Stomach (tissue), 8 donors: ENCODE measurements at regions not wholly inside any gene's neighbourhood (a gene's known extent, or its start where the extent isn't known, plus 50 kb on each side); places are given as distances from the start of the nearest gene placed in this dataset.

Experiments
- DNase-seq, 2 donors: peaks; one replicate each; pipeline versions ENCODE4 v3.0.0 to v3.0.0-alpha.2; 2013 to 2019
- H3K27ac ChIP-seq, 5 donors: fragments of 200-600 bp in 4 of 5; sonication (generic) in 4 of 5; one replicate each; pipeline ENCODE4 v1.5.1; 2013 to 2019; ENCODE audit warnings: mild to moderate bottlenecking in 1 of 5, moderate library complexity in 1 of 5
- H3K27me3 ChIP-seq, 3 donors: fragments of 200-600 bp; sonication (generic); one replicate each; pipeline ENCODE4 v1.5.1; 2017 to 2019; ENCODE audit warnings: mixed run types in 1 of 3
- H3K36me3 ChIP-seq, 4 donors: fragments of 200-600 bp; sonication (generic); 1 replicate in 3 of 4; 2 replicates in 1 of 4; pipeline ENCODE4 v1.5.1; 2016 to 2019
- H3K4me1 ChIP-seq, 4 donors: fragments of 200-600 bp; sonication (generic); one replicate each; pipeline ENCODE4 v1.5.1; 2016 to 2019
- H3K4me3 ChIP-seq, 4 donors: fragments of 200-600 bp; sonication (generic) in 3 of 4; one replicate each; pipeline ENCODE4 v1.5.1; 2016 to 2019; ENCODE audit warnings: mild to moderate bottlenecking in 1 of 4
- H3K9me3 ChIP-seq, 4 donors: fragments of 200-600 bp; sonication (generic); one replicate each; pipeline ENCODE4 v1.5.1; 2016 to 2019
- CTCF ChIP-seq, 7 experiments: fragments of 450-650 bp in 4 of 7; fragments of 200-600 bp in 3 of 7; sonication (generic) in 3 of 7; IDR thresholded peaks; one replicate each; pipeline ENCODE4 v1.5.1; 2016 to 2019; ENCODE audit warnings: antibody characterized with exemption in 7 of 7, control low read depth in 2 of 7, mild to moderate bottlenecking in 1 of 7
- EP300 ChIP-seq: sonication (generic); formaldehyde crosslinking; IDR thresholded peaks from one replicate; pipeline ENCODE4 v1.6.1; 2017; ENCODE audit warnings: antibody characterized with exemption
- POLR2A ChIP-seq, 4 donors: fragments of 450-650 bp; IDR thresholded peaks; one replicate each; pipeline ENCODE4 v1.6.1; 2016; ENCODE audit warnings: antibody characterized with exemption in 4 of 4, control low read depth in 2 of 4, mild to moderate bottlenecking in 1 of 4, moderate library complexity in 1 of 4
- POLR2AphosphoS5 ChIP-seq, 3 donors: sonication (generic); formaldehyde crosslinking; IDR thresholded peaks; one replicate each; pipeline ENCODE4 v1.6.1; 2016; ENCODE audit warnings: antibody characterized with exemption in 3 of 3
- WGBS, 5 donors: extraction: QIAGEN DNeasy Blood & Tissue Kit in 3 of 5; methylation state at CpG; one replicate each; pipeline versions ENCODE4 v1.1.5 to v1.1.7; 2013 to 2018; 5-methylcytosine and 5-hydroxymethylcytosine counted together
- intact Hi-C: fragments of 100-400 bp; cut with DNase I; formaldehyde crosslinking; loops from one replicate; pipeline ENCODE4 v1.15.1; 2023; ENCODE audit warnings: low total_unique reads
- donor health status: healthy with polysubstance abuse.
- donor health status: Bipolar disorder and iron deficiency.
- donor health status: healthy.

- H3K4me3 ChIP-seq, result no peak overlapping the region
- intact Hi-C loops, result no loop called here
- no peak for DNase-seq
- 51 to 68% (median 56%) methylated on average over 15 of the region's 15 CpGs for WGBS, 5 donors
- TF ChIP-seq POLR2AphosphoS5 (IDR thresholded peaks at IDR 0.05) (no peak), POLR2A (IDR thresholded peaks at IDR 0.05) (no peak), EP300 (no peak), CTCF (IDR thresholded peaks at IDR 0.05) (no peak)
- H3K4me1 ChIP-seq, result peaks cover 0 to 14% (median 0%) of the 10 kb centered on the region in 4 donors
- H3K36me3 ChIP-seq, result no peaks in the 10 kb centered on the region
- no peak overlapping the region for H3K27ac ChIP-seq
- H3K9me3 ChIP-seq, result no peaks in the 10 kb centered on the region
- H3K27me3 ChIP-seq, result no peaks in the 10 kb centered on the region
Measured at GRCh38 chr19:31118287-31118955, 230.8 kb downstream of the TSHZ3 start.

DNA sequence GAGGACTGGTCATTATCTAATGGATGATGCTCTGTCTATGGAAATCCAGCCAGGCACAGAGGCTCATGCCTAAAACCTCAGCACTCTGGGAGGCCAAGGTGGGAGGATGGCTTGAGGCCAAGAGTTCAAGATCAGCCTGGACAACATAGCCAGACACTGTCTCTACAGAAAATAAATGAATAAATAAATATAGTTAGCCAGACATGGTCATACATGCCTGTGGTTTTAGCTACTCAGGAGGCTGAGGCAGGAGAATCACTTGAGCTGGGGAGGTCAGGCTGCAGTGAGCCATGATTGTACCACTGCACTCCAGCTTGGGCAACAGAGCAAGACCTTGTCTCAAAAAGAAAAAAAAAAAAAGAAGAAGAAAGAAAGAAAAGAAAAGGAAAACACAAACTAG lies 234.7 kb downstream of the TSHZ3 start:
- Histone ChIP-seq H3K4me3 (no peak overlapping the region), H3K27ac (no peak overlapping the region), H3K27me3 (peaks cover 0 to 15% (median 0%) of the 10 kb centered on the region in 3 donors), H3K4me1 (peaks cover 0 to 9% (median 0%) of the 10 kb centered on the region in 4 donors), H3K9me3 (no peaks in the 10 kb centered on the region), H3K36me3 (no peaks in the 10 kb centered on the region)
- no peak for DNase-seq
- TF ChIP-seq EP300 (no peak), POLR2A (IDR thresholded peaks at IDR 0.05) (no peak), POLR2AphosphoS5 (IDR thresholded peaks at IDR 0.05) (no peak), CTCF (IDR thresholded peaks at IDR 0.05) (no peak)
- intact Hi-C loops, result no loop called here

GRCh38 chr19:31113293-31113692 lies 235.9 kb downstream of the TSHZ3 start:
- TF ChIP-seq EP300 (no peak), POLR2A (IDR thresholded peaks at IDR 0.05) (no peak), POLR2AphosphoS5 (IDR thresholded peaks at IDR 0.05) (no peak), CTCF (IDR thresholded peaks at IDR 0.05) (no peak)
- Histone ChIP-seq H3K27me3 (peaks cover 0 to 28% (median 0%) of the 10 kb centered on the region in 3 donors), H3K9me3 (no peaks in the 10 kb centered on the region), H3K4me1 (no peaks in the 10 kb centered on the region), H3K4me3 (no peak overlapping the region), H3K27ac (no peak overlapping the region), H3K36me3 (no peaks in the 10 kb centered on the region)
- intact Hi-C loops, result no loop called here
- DNase-seq, result no peak
- 4 to 50% (median 35%) methylated on average over 1 of the region's 1 CpG for WGBS, 5 donors

DNA sequence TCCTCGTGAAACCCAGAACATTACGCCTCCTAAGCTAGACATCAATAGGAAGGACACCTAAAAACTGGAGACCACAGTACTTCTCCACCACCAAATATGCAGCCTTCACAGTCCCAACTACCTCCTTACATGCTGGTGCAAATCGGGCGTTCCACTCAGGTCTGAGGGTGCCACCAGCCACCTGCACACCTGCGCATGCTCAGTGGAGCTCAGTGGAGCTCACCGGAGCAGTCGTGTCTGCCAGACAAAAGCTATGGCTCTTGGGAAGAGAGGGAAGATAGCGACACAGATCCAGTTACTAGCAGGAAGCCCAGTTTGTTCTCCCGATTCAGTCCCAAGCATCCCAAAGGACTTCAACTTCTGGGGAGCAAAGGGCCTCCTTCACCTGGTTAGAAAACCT lies 237.1 kb downstream of the TSHZ3 start:
- Histone ChIP-seq H3K4me1 (no peaks in the 10 kb centered on the region), H3K27me3 (peaks cover 0 to 34% (median 0%) of the 10 kb centered on the region in 3 donors), H3K4me3 (no peak overlapping the region), H3K27ac (no peak overlapping the region), H3K9me3 (no peaks in the 10 kb centered on the region), H3K36me3 (no peaks in the 10 kb centered on the region)
- intact Hi-C loops, result no loop called here
- WGBS, 5 donors, result 84 to 90% (median 86%) methylated on average over 9 of the region's 9 CpGs
- TF ChIP-seq EP300, result no peak
- TF ChIP-seq CTCF (IDR thresholded peaks at IDR 0.05), result no peak
- no peak for TF ChIP-seq POLR2AphosphoS5 (IDR thresholded peaks at IDR 0.05)
- no peak for TF ChIP-seq POLR2A (IDR thresholded peaks at IDR 0.05)
- DNase-seq, result no peak
